Liver (tissue), 3 donors: ENCODE measurements at regions not wholly inside any gene's neighbourhood (a gene's known extent, or its start where the extent isn't known, plus 50 kb on each side); places are given as distances from the start of the nearest gene placed in this dataset.

Experiments
- GABPA ChIP-seq, 2 donors: IDR thresholded peaks in 1 of 2; conservative IDR thresholded peaks in 1 of 2; 2 replicates each; pipeline ENCODE4 v1.6.1; 2016; ENCODE audit warnings: antibody characterized with exemption in 2 of 2, mild to moderate bottlenecking in 1 of 2, moderate library complexity in 1 of 2
- HNF4A ChIP-seq, 2 donors: conservative IDR thresholded peaks; 2 replicates each; pipeline ENCODE4 v1.6.1; 2016; ENCODE audit warnings: antibody characterized with exemption in 2 of 2, mild to moderate bottlenecking in 2 of 2
- SP1 ChIP-seq: IDR thresholded peaks from 2 replicates; pipeline ENCODE4 v1.6.1; 2018; ENCODE audit warnings: antibody characterized with exemption, mild to moderate bottlenecking
- TAF1 ChIP-seq: conservative IDR thresholded peaks from 2 replicates; pipeline ENCODE4 v1.6.1; 2016; ENCODE audit warnings: antibody characterized with exemption, mild to moderate bottlenecking
- YY1 ChIP-seq: IDR thresholded peaks from 2 replicates; pipeline ENCODE4 v1.6.1; 2016; ENCODE audit warnings: antibody characterized with exemption, mild to moderate bottlenecking
- TF ChIP-seq, protein P1 (sequence below): fragments of 150-350 bp; IDR thresholded peaks from 2 replicates; pipeline ENCODE4 v1.5.1; 2017; ENCODE audit warnings: improper control_type of control experiment, low read depth, low read length; ENCODE audit not compliant: missing input control
- TF ChIP-seq, protein P2 (sequence below): IDR thresholded peaks from 2 replicates; pipeline ENCODE4 v1.6.1; 2016; ENCODE audit warnings: antibody characterized with exemption
- donor health status: healthy.
- donor health status: healthy.

DNA sequence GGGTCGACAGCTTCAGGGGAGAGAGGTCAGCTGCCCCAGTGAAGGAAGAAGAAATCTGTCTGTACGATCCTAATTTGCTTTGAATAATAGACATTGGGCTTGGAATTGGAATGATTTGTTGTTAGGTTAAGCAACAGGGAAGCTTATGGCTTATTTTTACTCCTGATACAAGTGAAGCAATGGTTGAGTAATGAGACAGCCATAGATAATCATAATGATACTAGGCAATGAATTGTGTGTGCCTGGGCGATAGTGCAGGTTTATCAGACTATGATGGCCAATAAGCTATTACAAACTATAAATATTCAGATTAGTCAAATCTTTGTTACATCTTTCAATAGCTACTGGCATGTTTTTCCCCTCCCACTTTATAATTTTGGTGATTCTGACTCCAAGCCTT, 140.9 kb upstream of the CDIN1 start:
- TF ChIP-seq, protein P1, sequence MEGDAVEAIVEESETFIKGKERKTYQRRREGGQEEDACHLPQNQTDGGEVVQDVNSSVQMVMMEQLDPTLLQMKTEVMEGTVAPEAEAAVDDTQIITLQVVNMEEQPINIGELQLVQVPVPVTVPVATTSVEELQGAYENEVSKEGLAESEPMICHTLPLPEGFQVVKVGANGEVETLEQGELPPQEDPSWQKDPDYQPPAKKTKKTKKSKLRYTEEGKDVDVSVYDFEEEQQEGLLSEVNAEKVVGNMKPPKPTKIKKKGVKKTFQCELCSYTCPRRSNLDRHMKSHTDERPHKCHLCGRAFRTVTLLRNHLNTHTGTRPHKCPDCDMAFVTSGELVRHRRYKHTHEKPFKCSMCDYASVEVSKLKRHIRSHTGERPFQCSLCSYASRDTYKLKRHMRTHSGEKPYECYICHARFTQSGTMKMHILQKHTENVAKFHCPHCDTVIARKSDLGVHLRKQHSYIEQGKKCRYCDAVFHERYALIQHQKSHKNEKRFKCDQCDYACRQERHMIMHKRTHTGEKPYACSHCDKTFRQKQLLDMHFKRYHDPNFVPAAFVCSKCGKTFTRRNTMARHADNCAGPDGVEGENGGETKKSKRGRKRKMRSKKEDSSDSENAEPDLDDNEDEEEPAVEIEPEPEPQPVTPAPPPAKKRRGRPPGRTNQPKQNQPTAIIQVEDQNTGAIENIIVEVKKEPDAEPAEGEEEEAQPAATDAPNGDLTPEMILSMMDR = no peak
- TF ChIP-seq TAF1 = no peak
- no peak for TF ChIP-seq YY1
- no peak for TF ChIP-seq HNF4A (conservative IDR thresholded peaks at IDR 0.05)
- TF ChIP-seq GABPA (IDR thresholded peaks at IDR 0.05 in 1 of 2, conservative IDR thresholded peaks at IDR 0.05 in 1 of 2) = no peak
- TF ChIP-seq, protein P2, sequence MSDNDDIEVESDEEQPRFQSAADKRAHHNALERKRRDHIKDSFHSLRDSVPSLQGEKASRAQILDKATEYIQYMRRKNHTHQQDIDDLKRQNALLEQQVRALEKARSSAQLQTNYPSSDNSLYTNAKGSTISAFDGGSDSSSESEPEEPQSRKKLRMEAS = no peak
- no peak for TF ChIP-seq SP1
